ENCODE measurements at regions not wholly inside any gene's neighbourhood (a gene's known extent, or its start where the extent isn't known, plus 50 kb on each side); places are given as distances from the start of the nearest gene placed in this dataset.
"Not testable (repeated sequence)": the region's sequence is repeated elsewhere in the genome, so short reads cannot be mapped to it uniquely, and the experiment has no call there.

DNA sequence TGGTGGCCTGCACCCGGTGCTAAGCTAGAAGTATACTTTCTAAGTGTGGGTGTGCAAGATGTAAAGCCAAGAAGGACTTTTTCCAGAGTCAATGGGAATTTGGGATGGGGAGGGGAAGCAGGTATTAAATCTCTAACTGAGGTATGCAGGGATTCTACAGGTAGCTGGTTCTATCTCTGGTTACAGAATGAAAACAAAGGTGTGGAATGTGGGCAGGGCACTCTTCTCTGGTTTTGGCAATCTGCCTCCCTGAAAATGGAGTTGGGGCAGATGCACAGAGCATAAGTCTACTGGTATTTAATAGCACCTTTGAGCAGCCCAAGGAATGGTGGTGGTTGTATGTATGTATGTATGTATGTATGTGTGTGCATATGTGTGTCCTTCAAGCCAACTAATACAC is 66.7 kb upstream of the PPP1R12A start:
- no peaks in the 10 kb centered on the region for H3K27me3 ChIP-seq (ENCODE audit: insufficient read depth, poor library complexity, severe bottlenecking)

DNA sequence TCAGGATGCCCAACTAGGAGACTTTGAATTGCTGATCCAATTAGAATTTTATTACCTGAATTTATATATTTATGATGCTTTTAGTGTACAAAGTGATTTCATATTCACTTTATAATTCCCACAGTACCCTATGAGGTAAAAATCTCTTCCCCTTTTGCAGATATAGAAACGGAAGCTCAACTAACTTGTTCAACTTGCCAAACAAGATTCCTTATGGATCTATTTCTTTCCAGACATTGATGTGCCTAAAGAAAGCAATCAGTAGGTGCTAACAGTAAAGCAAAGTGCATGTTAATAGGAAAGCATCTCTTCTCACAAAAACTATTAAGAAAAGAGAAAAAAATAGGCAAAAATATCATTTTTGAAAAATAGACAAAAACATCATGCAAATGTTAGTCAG is 65.9 kb upstream of the PPP1R12A start:
- ATAC-seq (ENCODE audit: low read depth) (no peak), DNase-seq (ENCODE audit: low spot score) (no peak)
- no peak overlapping the region for H3K4me3 ChIP-seq (ENCODE audit: severe bottlenecking)
- H3K27ac ChIP-seq (ENCODE audit: poor library complexity, severe bottlenecking) = no peak overlapping the region
- no peaks in the 10 kb centered on the region for H3K36me3 ChIP-seq (ENCODE audit: low read depth)
- H3K9me3 ChIP-seq (ENCODE audit: severe bottlenecking) = no peaks in the 10 kb centered on the region
- H3K4me1 ChIP-seq (ENCODE audit: insufficient read depth, poor library complexity, severe bottlenecking) = peaks cover 3% of the 10 kb centered on the region
- TF ChIP-seq, protein P1, sequence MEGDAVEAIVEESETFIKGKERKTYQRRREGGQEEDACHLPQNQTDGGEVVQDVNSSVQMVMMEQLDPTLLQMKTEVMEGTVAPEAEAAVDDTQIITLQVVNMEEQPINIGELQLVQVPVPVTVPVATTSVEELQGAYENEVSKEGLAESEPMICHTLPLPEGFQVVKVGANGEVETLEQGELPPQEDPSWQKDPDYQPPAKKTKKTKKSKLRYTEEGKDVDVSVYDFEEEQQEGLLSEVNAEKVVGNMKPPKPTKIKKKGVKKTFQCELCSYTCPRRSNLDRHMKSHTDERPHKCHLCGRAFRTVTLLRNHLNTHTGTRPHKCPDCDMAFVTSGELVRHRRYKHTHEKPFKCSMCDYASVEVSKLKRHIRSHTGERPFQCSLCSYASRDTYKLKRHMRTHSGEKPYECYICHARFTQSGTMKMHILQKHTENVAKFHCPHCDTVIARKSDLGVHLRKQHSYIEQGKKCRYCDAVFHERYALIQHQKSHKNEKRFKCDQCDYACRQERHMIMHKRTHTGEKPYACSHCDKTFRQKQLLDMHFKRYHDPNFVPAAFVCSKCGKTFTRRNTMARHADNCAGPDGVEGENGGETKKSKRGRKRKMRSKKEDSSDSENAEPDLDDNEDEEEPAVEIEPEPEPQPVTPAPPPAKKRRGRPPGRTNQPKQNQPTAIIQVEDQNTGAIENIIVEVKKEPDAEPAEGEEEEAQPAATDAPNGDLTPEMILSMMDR (IDR thresholded peaks at IDR 0.05; ENCODE audit: poor library complexity, severe bottlenecking) = no peak
- no peaks in the 10 kb centered on the region for H3K27me3 ChIP-seq (ENCODE audit: insufficient read depth, poor library complexity, severe bottlenecking)

More for the DNA sequence above, 66.7 kb upstream of the PPP1R12A start:
- no peaks in the 10 kb centered on the region for H3K36me3 ChIP-seq (ENCODE audit: low read depth)
- H3K4me3 ChIP-seq (ENCODE audit: severe bottlenecking) = no peak overlapping the region
- ATAC-seq (ENCODE audit: low read depth) (peak; percentile 91), DNase-seq (ENCODE audit: low spot score) (no peak)
- no peak overlapping the region for H3K27ac ChIP-seq (ENCODE audit: poor library complexity, severe bottlenecking)
- peaks cover 3% of the 10 kb centered on the region for H3K4me1 ChIP-seq (ENCODE audit: insufficient read depth, poor library complexity, severe bottlenecking)
- H3K9me3 ChIP-seq (ENCODE audit: severe bottlenecking) = no peaks in the 10 kb centered on the region
- TF ChIP-seq, protein P1 (IDR thresholded peaks at IDR 0.05; ENCODE audit: poor library complexity, severe bottlenecking) = no peak

DNA sequence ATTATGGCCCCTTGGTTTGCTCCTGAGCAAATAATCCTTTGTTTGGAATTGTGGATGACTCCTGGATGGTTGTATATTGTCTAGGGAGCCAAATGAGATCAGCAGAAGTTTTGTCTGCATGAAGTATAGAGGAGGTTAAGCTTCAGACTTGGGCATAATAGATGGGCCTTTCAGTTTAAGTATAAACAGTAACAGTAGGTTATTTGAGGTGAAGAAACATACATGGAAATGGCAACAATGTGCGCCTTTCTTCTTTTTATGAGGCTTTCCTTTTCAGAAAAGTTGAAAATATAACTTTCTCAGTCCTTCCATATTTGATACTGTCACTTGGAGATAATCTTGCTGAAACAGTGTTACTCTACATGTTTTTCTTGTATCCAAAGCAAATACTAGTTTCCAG is 63.7 kb upstream of the PPP1R12A start:
- no peak for DNase-seq (ENCODE audit: low spot score)
- Histone ChIP-seq H3K4me1 (ENCODE audit: insufficient read depth, poor library complexity, severe bottlenecking) (peaks cover 3% of the 10 kb centered on the region), H3K27ac (ENCODE audit: poor library complexity, severe bottlenecking) (no peak overlapping the region), H3K27me3 (ENCODE audit: insufficient read depth, poor library complexity, severe bottlenecking) (no peaks in the 10 kb centered on the region), H3K36me3 (ENCODE audit: low read depth) (no peaks in the 10 kb centered on the region), H3K9me3 (ENCODE audit: severe bottlenecking) (no peaks in the 10 kb centered on the region), H3K4me3 (ENCODE audit: severe bottlenecking) (no peak overlapping the region)
- TF ChIP-seq, protein P1 (IDR thresholded peaks at IDR 0.05; ENCODE audit: poor library complexity, severe bottlenecking) = no peak
- no peak for ATAC-seq (ENCODE audit: low read depth)

DNA sequence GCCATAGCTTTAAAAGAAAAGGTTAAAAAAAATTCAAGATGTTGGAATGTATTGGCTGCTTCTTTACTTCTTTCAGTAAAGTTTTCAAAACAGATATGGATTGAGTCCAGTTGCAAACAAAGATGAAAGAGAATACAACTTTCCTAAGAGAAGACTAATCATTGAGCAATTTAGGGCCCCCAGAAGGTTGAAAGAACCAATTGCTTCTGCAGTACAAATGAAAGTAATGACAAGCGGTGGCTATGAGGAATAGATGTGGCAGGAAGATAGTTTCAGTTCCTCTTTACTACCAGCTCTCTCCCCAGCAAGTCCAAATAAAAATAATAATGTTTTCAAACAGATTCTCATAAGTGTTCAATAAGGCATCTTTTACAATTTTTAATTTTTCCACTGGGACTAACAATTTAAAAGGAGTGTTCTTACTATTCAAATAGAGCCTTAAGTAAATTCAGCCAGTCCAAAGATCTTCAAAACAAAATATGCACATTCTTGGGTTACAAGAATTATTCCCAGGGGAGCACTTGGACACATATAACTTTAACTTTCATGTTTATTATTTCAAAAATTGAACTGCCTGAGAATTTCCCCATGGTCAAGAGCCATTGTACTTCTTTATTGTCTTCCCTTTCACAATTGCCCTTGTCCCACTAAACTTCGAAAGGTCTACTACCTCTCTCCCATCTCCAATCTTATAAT is 62.3 kb upstream of the PPP1R12A start:
- ATAC-seq (ENCODE audit: low read depth) = no peak
- H3K27ac ChIP-seq (ENCODE audit: poor library complexity, severe bottlenecking) = no peak overlapping the region

DNA sequence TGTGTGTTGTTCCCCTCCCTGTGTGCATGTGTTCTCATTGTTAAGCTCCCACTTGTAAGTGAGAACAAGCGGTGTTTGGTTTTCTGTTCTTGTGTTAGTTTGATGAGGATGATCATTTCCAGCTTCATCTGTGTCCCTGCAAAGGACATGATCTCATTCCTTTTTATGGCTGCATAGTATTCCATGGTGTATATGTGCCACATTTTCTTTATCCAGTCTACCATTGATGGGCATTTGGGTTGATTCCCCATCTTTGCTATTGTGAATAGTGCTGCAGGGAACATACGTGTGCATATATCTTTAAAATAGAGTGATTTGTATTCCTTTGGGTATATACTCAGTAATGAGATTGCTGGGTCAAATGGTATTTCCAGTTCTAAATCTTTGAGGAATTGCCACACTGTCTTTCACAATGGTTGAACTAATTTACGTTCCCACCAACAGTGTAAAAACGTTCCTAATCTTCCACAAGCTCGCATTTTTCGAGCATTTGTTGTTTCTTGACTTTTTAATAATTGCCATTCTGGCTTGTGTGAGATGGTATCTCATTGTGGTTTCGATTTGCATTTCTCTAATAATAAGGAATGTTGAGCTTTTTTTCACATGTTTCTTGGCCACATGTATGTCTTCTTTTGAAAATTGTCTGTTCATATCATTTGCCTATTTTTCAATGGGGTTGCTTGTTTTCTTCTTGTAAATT is 60.6 kb upstream of the PPP1R12A start:
- not testable (repeated sequence) for H3K4me3 ChIP-seq (ENCODE audit: severe bottlenecking); ATAC-seq (ENCODE audit: low read depth); H3K9me3 ChIP-seq (ENCODE audit: severe bottlenecking); H3K36me3 ChIP-seq (ENCODE audit: low read depth); H3K27me3 ChIP-seq (ENCODE audit: insufficient read depth, poor library complexity, severe bottlenecking); H3K4me1 ChIP-seq (ENCODE audit: insufficient read depth, poor library complexity, severe bottlenecking); H3K27ac ChIP-seq (ENCODE audit: poor library complexity, severe bottlenecking); DNase-seq (ENCODE audit: low spot score)

More for the DNA sequence above, 62.3 kb upstream of the PPP1R12A start:
- DNase-seq (ENCODE audit: low spot score) = no peak
- no peaks in the 10 kb centered on the region for H3K9me3 ChIP-seq (ENCODE audit: severe bottlenecking)
- TF ChIP-seq, protein P1 (IDR thresholded peaks at IDR 0.05; ENCODE audit: poor library complexity, severe bottlenecking) = no peak
- H3K36me3 ChIP-seq (ENCODE audit: low read depth) = no peaks in the 10 kb centered on the region
- H3K4me3 ChIP-seq (ENCODE audit: severe bottlenecking) = no peak overlapping the region
- H3K4me1 ChIP-seq (ENCODE audit: insufficient read depth, poor library complexity, severe bottlenecking) = peaks cover 3% of the 10 kb centered on the region
- no peaks in the 10 kb centered on the region for H3K27me3 ChIP-seq (ENCODE audit: insufficient read depth, poor library complexity, severe bottlenecking)
